H1 (cell line): ENCODE measurements at regions not wholly inside any gene's neighbourhood (a gene's known extent, or its start where the extent isn't known, plus 50 kb on each side); places are given as distances from the start of the nearest gene placed in this dataset.
A peak's percentile ranks its signal among the peaks of the same experiment; 100 is the strongest.
"Not testable (repeated sequence)": the region's sequence is repeated elsewhere in the genome, so short reads cannot be mapped to it uniquely, and the experiment has no call there.

ENCODE experiments used
- CTCF ChIA-PET: fragments of 300-600 bp; sonication (Branson Sonifier 250); formaldehyde crosslinking; loops from one replicate; lab custom pipeline; 2021; ENCODE audit not compliant: partially characterized antibody; lab: Charles Lee
- POLR2A ChIA-PET: fragments of 300-600 bp; sonication (Branson Sonifier 250); formaldehyde crosslinking; loops from one replicate; lab custom pipeline; 2021; ENCODE audit warnings: inconsistent platforms; ENCODE audit not compliant: partially characterized antibody; lab: Charles Lee
- DNase-seq, 2 experiments: peaks; one replicate each; pipeline versions ENCODE4 v3.0.0 to v3.0.0-alpha.2; 2010 to 2022; ENCODE audit warnings: low spot score in 2 of 2, low read depth in 1 of 2, mixed read lengths in 1 of 2
- FAIRE-seq: peaks from 2 replicates; lab custom pipeline; 2011; peaks lifted over from hg19 to GRCh38; lab: Jason Lieb, UNC
- H2AFZ ChIP-seq: 2 replicates; pipeline ENCODE4 v1.8.1; 2012; ENCODE audit warnings: low read length, inconsistent platforms
- H2AK5ac ChIP-seq: 2 replicates; pipeline ENCODE4 v1.6.1; 2013; ENCODE audit warnings: low read depth, low read length
- H2BK120ac ChIP-seq: replicated peaks from 2 replicates; pipeline ENCODE3; 2013; ENCODE audit warnings: low read depth, low read length, inconsistent platforms
- H2BK12ac ChIP-seq: 2 replicates; pipeline ENCODE4 v1.6.1; 2013; ENCODE audit warnings: low read depth, low read length
- H2BK15ac ChIP-seq: 2 replicates; pipeline ENCODE4 v1.6.1; 2013; ENCODE audit warnings: low read length
- H2BK20ac ChIP-seq: 2 replicates; pipeline ENCODE4 v1.6.1; 2013; ENCODE audit warnings: low read length
- H2BK5ac ChIP-seq: 2 replicates; pipeline ENCODE4 v1.6.1; 2013; ENCODE audit warnings: low read depth, low read length
- H3K14ac ChIP-seq: 2 replicates; pipeline ENCODE4 v1.6.1; 2013; ENCODE audit warnings: inconsistent platforms; ENCODE audit not compliant: insufficient read length
- H3K18ac ChIP-seq: 2 replicates; pipeline ENCODE4 v1.6.1; 2013; ENCODE audit warnings: low read length; ENCODE audit errors: extremely low read depth
- H3K23ac ChIP-seq: 2 replicates; pipeline ENCODE4 v1.6.1; 2013; ENCODE audit warnings: inconsistent platforms; ENCODE audit not compliant: insufficient read length
- H3K23me2 ChIP-seq: 2 replicates; pipeline ENCODE4 v1.6.1; 2013; ENCODE audit warnings: low read depth, low read length
- H3K27ac ChIP-seq: 2 replicates; pipeline ENCODE4 v1.6.1; 2011; ENCODE audit warnings: low read depth, low read length, inconsistent platforms
- H3K27me3 ChIP-seq, 4 experiments: replicated peaks in 1 of 4; 1 replicate in 1 of 4; 2 replicates in 3 of 4; pipeline versions ENCODE4 v1.6.1 to v1.8.1; 2011 to 2013; ENCODE audit warnings: low read length in 3 of 4, mild to moderate bottlenecking in 3 of 4, inconsistent platforms in 2 of 4, mixed read lengths in 2 of 4, moderate library complexity in 1 of 4; ENCODE audit not compliant: control insufficient read depth in 3 of 4, insufficient read depth in 3 of 4; ENCODE audit errors: extremely low read depth in 1 of 4
- H3K36me3 ChIP-seq, 4 experiments: 2 replicates each; pipeline versions ENCODE4 v1.6.1 to v1.8.1; 2011 to 2013; ENCODE audit warnings: mild to moderate bottlenecking in 4 of 4, low read length in 3 of 4, moderate library complexity in 2 of 4, control low read depth in 1 of 4, inconsistent platforms in 1 of 4; ENCODE audit not compliant: insufficient read depth in 4 of 4, control insufficient read depth in 2 of 4
- H3K4ac ChIP-seq: replicated peaks from 2 replicates; pipeline ENCODE3; 2013; ENCODE audit warnings: low read length, low read depth, mixed read lengths, inconsistent platforms; ENCODE audit not compliant: insufficient read length
- H3K4me1 ChIP-seq, 4 experiments: replicated peaks in 1 of 4; 1 replicate in 1 of 4; 2 replicates in 3 of 4; pipeline versions ENCODE4 v1.6.1 to v1.8.1; 2011 to 2013; ENCODE audit warnings: low read length in 3 of 4, inconsistent platforms in 2 of 4, mixed read lengths in 1 of 4; ENCODE audit not compliant: insufficient read depth in 4 of 4, control insufficient read depth in 3 of 4
- H3K4me2 ChIP-seq, 2 experiments: 2 replicates each; pipeline versions ENCODE4 v1.6.1 to v1.8.1; 2011 to 2013; ENCODE audit warnings: low read depth in 2 of 2, low read length in 2 of 2, control low read depth in 1 of 2, inconsistent platforms in 1 of 2, mild to moderate bottlenecking in 1 of 2; ENCODE audit not compliant: insufficient read depth in 1 of 2
- H3K4me3 ChIP-seq, 4 experiments: fragments of 200-600, 300-600 bp in 1 of 4; sonication (generic), shearing (Covaris generic), sonication (Bioruptor Twin) in 1 of 4; 2 replicates each; pipeline versions ENCODE4 v1.5.1 to v1.8.1; 2011 to 2016; ENCODE audit warnings: low read length in 4 of 4, low read depth in 3 of 4, control low read depth in 2 of 4, inconsistent platforms in 2 of 4, mild to moderate bottlenecking in 2 of 4, mixed read lengths in 1 of 4, moderate library complexity in 1 of 4; ENCODE audit not compliant: insufficient read depth in 2 of 4; ENCODE audit errors: extremely low read depth in 1 of 4
- H3K56ac ChIP-seq: replicated peaks from 2 replicates; pipeline ENCODE3; 2013; ENCODE audit warnings: low read depth, mild to moderate bottlenecking, mixed read lengths, low read length, inconsistent platforms; ENCODE audit not compliant: insufficient read length
- H3K79me1 ChIP-seq: 2 replicates; pipeline ENCODE4 v1.6.1; 2013; ENCODE audit warnings: low read depth, low read length, control low read depth
- H3K79me2 ChIP-seq, 2 experiments: 2 replicates each; pipeline versions ENCODE4 v1.6.1 to v1.8.1; 2012 to 2013; ENCODE audit warnings: low read length in 2 of 2, mild to moderate bottlenecking in 2 of 2, inconsistent platforms in 1 of 2; ENCODE audit not compliant: insufficient read depth in 2 of 2, control insufficient read depth in 1 of 2
- H3K9ac ChIP-seq, 4 experiments: replicated peaks in 1 of 4; 1 replicate in 1 of 4; 2 replicates in 3 of 4; pipeline versions ENCODE4 v1.6.1 to v1.8.1; 2011 to 2013; ENCODE audit warnings: low read depth in 3 of 4, low read length in 3 of 4, control low read depth in 2 of 4, mild to moderate bottlenecking in 2 of 4, moderate library complexity in 2 of 4, inconsistent platforms in 1 of 4; ENCODE audit errors: extremely low read depth in 1 of 4
- H3K9me3 ChIP-seq, 2 experiments: 2 replicates each; pipeline versions ENCODE4 v1.6.1 to v1.8.1; 2012 to 2013; ENCODE audit warnings: mild to moderate bottlenecking in 2 of 2, moderate library complexity in 2 of 2, control low read depth in 1 of 2, inconsistent platforms in 1 of 2, low read depth in 1 of 2, low read length in 1 of 2, mixed read lengths in 1 of 2; ENCODE audit not compliant: insufficient read depth in 2 of 2
- H4K20me1 ChIP-seq, 2 experiments: replicated peaks in 1 of 2; 2 replicates each; pipeline versions ENCODE3 to v1.8.1; 2011 to 2013; ENCODE audit warnings: inconsistent platforms in 2 of 2, low read length in 2 of 2, mild to moderate bottlenecking in 1 of 2; ENCODE audit not compliant: insufficient read depth in 2 of 2, control insufficient read depth in 1 of 2
- H4K5ac ChIP-seq: 2 replicates; pipeline ENCODE4 v1.6.1; 2013; ENCODE audit warnings: low read length, low read depth, mixed read lengths, inconsistent platforms; ENCODE audit not compliant: insufficient read length
- H4K8ac ChIP-seq: 2 replicates; pipeline ENCODE4 v1.8.0; 2013; ENCODE audit warnings: mild to moderate bottlenecking, moderate library complexity, low read length, inconsistent platforms; ENCODE audit not compliant: insufficient read depth; ENCODE audit errors: extremely low read depth
- H4K91ac ChIP-seq: replicated peaks from 2 replicates; pipeline ENCODE3; 2013; ENCODE audit warnings: low read length, mixed read lengths, inconsistent platforms; ENCODE audit not compliant: insufficient read length
- WGBS, 2 experiments: shearing (Covaris generic) in 1 of 2; methylation state at CpG; one replicate each; pipeline versions ENCODE4 v1.1.6 to v1.1.7; 2013 to 2015; ENCODE audit warnings: low lambda C conversion rate in 2 of 2, mixed read lengths in 2 of 2, inconsistent platforms in 1 of 2, low coverage in 1 of 2, missing lambda C conversion rate in 1 of 2; ENCODE audit not compliant: insufficient replicate concordance in 2 of 2, insufficient coverage in 1 of 2, insufficient read length in 1 of 2; ENCODE audit errors: extremely low coverage in 1 of 2, missing lambda C conversion rate in 1 of 2; 5-methylcytosine and 5-hydroxymethylcytosine counted together

DNA sequence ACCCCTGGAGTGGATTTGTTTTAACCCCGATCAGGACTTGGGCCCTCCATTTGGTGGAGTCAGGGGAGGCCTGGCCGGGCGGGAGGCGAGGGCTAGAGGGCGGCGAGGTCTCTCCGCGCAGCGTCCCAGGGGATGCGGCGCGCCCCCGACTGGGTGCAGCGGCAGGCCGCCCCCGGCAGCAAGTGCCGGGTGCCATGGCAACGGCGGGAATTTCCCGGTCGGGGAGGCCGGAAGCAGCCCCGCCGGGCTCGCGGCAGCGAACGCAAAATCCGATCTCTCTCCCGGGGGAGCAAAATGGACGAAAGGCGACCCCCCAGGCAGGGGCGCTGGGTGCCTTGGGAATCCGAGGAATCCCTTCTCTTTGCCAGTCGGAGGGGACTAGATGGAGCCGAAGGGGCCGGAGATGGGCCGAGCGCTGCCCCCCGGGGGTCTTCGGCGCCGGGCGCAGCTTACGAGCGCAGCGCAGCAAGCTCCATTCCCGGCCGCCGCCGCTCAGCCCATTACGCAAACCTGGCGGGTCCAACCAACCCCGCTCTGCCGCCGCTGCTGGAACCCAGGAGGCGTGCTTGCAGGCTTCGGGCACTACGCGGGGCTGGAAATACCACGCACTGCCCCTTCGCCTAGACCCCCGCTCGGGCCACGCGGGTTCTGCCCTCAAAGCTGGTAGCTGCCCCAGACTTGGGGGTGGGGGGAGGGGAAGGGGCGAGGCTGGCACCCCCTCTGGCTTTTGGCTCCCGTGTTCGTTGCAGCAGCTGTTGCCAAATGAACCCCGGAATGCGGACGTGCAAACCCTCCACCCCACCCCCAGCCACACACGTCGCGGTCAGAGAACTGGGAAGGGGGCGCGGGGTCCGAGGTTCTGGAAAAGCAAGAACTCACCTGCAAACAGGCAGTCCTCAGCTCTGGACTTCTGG lies 73.7 kb upstream of the NBPF8 start:
- H2AFZ ChIP-seq, H2BK5ac ChIP-seq, H2AK5ac ChIP-seq, H2BK120ac ChIP-seq, H2BK12ac ChIP-seq, H3K18ac ChIP-seq, H2BK20ac ChIP-seq, H3K4me1 ChIP-seq, H3K79me2 ChIP-seq, H3K56ac ChIP-seq, H3K4ac ChIP-seq, H3K27ac ChIP-seq, CTCF ChIA-PET, H3K36me3 ChIP-seq, H4K8ac ChIP-seq, FAIRE-seq, H3K23ac ChIP-seq, H4K5ac ChIP-seq, H3K79me1 ChIP-seq, H3K9ac ChIP-seq, H3K27me3 ChIP-seq, H4K20me1 ChIP-seq, H3K23me2 ChIP-seq, POLR2A ChIA-PET, H2BK15ac ChIP-seq, H4K91ac ChIP-seq, H3K14ac ChIP-seq, H3K9me3 ChIP-seq: not testable (repeated sequence)
- no CpG with 5 or more reads among the region's 78 CpGs for WGBS, 2 experiments
- DNase-seq: peak in 1 of 2 experiments; percentile 62
- Histone ChIP-seq H3K4me2 (peak overlapping the region in 1 of 2 experiments; percentile 28; a peak in 1 of 4 replicates), H3K4me3 (peak overlapping the region in 2 of 4 experiments; percentile 30 to 48; a peak in 3 of 8 replicates)

DNA sequence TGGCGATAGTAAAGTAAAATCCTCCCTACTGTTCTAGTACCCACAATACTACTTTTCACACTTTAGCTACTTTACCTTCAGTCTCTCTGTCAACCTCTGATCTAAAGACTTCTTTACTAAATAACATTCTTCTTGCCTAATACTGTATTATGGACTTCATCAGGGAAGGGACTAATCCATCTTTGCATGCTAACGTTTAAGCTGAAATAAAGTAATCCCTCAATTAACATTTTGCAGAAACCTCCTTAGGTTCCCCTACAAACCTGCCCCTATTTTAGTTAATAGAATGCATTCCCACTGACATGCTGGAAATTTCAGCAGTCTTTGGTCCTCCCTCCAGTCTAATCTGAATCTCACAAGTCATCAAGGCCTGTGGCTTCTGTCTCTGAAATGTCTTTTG lies 99.1 kb upstream of the NBPF8 start:
- H2AFZ ChIP-seq, DNase-seq, H2BK120ac ChIP-seq, H3K27me3 ChIP-seq, H3K79me1 ChIP-seq, H4K91ac ChIP-seq, CTCF ChIA-PET, H2BK12ac ChIP-seq, H3K56ac ChIP-seq, H2BK15ac ChIP-seq, H2AK5ac ChIP-seq, H3K23ac ChIP-seq, H3K4me2 ChIP-seq, H3K9me3 ChIP-seq, H3K9ac ChIP-seq, H2BK5ac ChIP-seq, H3K4me3 ChIP-seq, FAIRE-seq, H4K5ac ChIP-seq, H3K14ac ChIP-seq, H4K8ac ChIP-seq, H3K36me3 ChIP-seq, H4K20me1 ChIP-seq, H3K4me1 ChIP-seq, H3K79me2 ChIP-seq, H3K18ac ChIP-seq, H2BK20ac ChIP-seq, H3K23me2 ChIP-seq, H3K4ac ChIP-seq, H3K27ac ChIP-seq, POLR2A ChIA-PET: not testable (repeated sequence)
- no CpG with 5 or more reads among the region's 2 CpGs for WGBS, 2 experiments
